Neural cell (in vitro differentiated cells): ENCODE measurements at regions not wholly inside any gene's neighbourhood (a gene's known extent, or its start where the extent isn't known, plus 50 kb on each side); places are given as distances from the start of the nearest gene placed in this dataset.

Experiments used
- H2AFZ ChIP-seq: fragments of 200-600, 300-800 bp; sonication (generic), shearing (Covaris generic); 2 replicates; pipeline ENCODE4 v1.6.0; 2014; ENCODE audit warnings: low read depth, mild to moderate bottlenecking, antibody characterized with exemption, low read length, moderate library complexity
- H3F3A ChIP-seq: fragments of 200-600 bp; shearing (Covaris generic); 2 replicates; pipeline ENCODE4 v1.6.1; 2016; ENCODE audit warnings: mild to moderate bottlenecking, moderate library complexity, mixed read lengths, antibody characterized with exemption, low read length; ENCODE audit not compliant: insufficient read depth, poor library complexity, severe bottlenecking
- H3K27ac ChIP-seq: fragments of 200-600, 300-800 bp; sonication (generic), shearing (Covaris generic); 2 replicates; pipeline ENCODE4 v1.5.1; 2014; ENCODE audit warnings: mild to moderate bottlenecking, low read length, moderate library complexity
- H3K27me3 ChIP-seq: fragments of 300-800, 200-600 bp; sonication (generic), shearing (Covaris generic); 2 replicates; pipeline ENCODE4 v1.6.0; 2014; ENCODE audit warnings: mild to moderate bottlenecking, low read depth, low read length, moderate library complexity; ENCODE audit not compliant: insufficient read depth
- H3K36me3 ChIP-seq: fragments of 300-800, 200-600 bp; sonication (generic), shearing (Covaris generic); 2 replicates; pipeline ENCODE4 v1.5.1; 2014; ENCODE audit warnings: mild to moderate bottlenecking, antibody characterized with exemption, low read length, moderate library complexity; ENCODE audit not compliant: insufficient read depth
- H3K4me2 ChIP-seq: fragments of 300-800, 200-600 bp; sonication (generic), shearing (Covaris generic); 2 replicates; pipeline ENCODE4 v1.6.0; 2014; ENCODE audit warnings: mild to moderate bottlenecking, low read length
- H3K4me3 ChIP-seq: fragments of 300-800, 200-600 bp; sonication (generic), shearing (Covaris generic); 2 replicates; pipeline ENCODE4 v1.5.1; 2014; ENCODE audit warnings: mild to moderate bottlenecking, low read length, moderate library complexity
- H3K79me2 ChIP-seq: fragments of 200-600 bp; shearing (Covaris generic); replicated peaks from 2 replicates; pipeline ENCODE4 v1.6.0; 2014; ENCODE audit warnings: mild to moderate bottlenecking, low read length, moderate library complexity; ENCODE audit not compliant: insufficient read depth
- H3K9ac ChIP-seq: fragments of 300-800, 200-600 bp; sonication (generic), shearing (Covaris generic); 2 replicates; pipeline ENCODE4 v1.6.1; 2016; ENCODE audit warnings: mild to moderate bottlenecking, low read length, mixed read lengths
- H3K9me2 ChIP-seq: fragments of 200-600 bp; shearing (Covaris generic); 2 replicates; pipeline ENCODE4 v1.6.1; 2016; ENCODE audit warnings: mild to moderate bottlenecking, low read length, mixed read lengths; ENCODE audit not compliant: insufficient read depth
- H3K9me3 ChIP-seq: fragments of 200-600, 300-800 bp; sonication (generic), shearing (Covaris generic); 2 replicates; pipeline ENCODE4 v1.6.1; 2016; ENCODE audit warnings: mild to moderate bottlenecking, mixed run types, low read length, moderate library complexity, mixed read lengths
- H4K20me1 ChIP-seq: fragments of 200-600 bp; shearing (Covaris generic); 2 replicates; pipeline ENCODE4 v1.6.1; 2016; ENCODE audit warnings: mild to moderate bottlenecking, mixed run types; ENCODE audit not compliant: insufficient read depth
- EP300 ChIP-seq: fragments of 450-650 bp; conservative IDR thresholded peaks from 2 replicates; pipeline ENCODE4 v1.6.1; 2014; ENCODE audit warnings: antibody characterized with exemption, mild to moderate bottlenecking, moderate library complexity; ENCODE audit not compliant: poor library complexity, severe bottlenecking
- EZH2 ChIP-seq: fragments of 200-600, 300-800 bp; shearing (Covaris generic), sonication (generic); IDR thresholded peaks from 2 replicates; pipeline ENCODE4 v1.6.1; 2014; ENCODE audit warnings: antibody characterized with exemption, low read length, borderline replicate concordance, mild to moderate bottlenecking; ENCODE audit not compliant: insufficient read depth, poor library complexity, severe bottlenecking
- MXI1 ChIP-seq: fragments of 450-650 bp; conservative IDR thresholded peaks from 2 replicates; pipeline ENCODE4 v1.6.1; 2014; ENCODE audit warnings: antibody characterized with exemption, mild to moderate bottlenecking; ENCODE audit not compliant: poor library complexity, severe bottlenecking
- POLR2AphosphoS5 ChIP-seq: IDR thresholded peaks from 2 replicates; pipeline ENCODE4 v1.6.1; 2012
- RAD21 ChIP-seq: fragments of 450-650 bp; conservative IDR thresholded peaks from 2 replicates; pipeline ENCODE4 v1.6.1; 2014; ENCODE audit warnings: antibody characterized with exemption, mild to moderate bottlenecking, moderate library complexity
- SMC3 ChIP-seq: fragments of 450-650 bp; conservative IDR thresholded peaks from 2 replicates; pipeline ENCODE4 v1.6.1; 2014; ENCODE audit warnings: antibody characterized with exemption, mild to moderate bottlenecking, moderate library complexity; ENCODE audit not compliant: poor library complexity
- TAF1 ChIP-seq: IDR thresholded peaks from 2 replicates; pipeline ENCODE4 v1.6.1; 2012; ENCODE audit warnings: low read depth
- TF ChIP-seq, protein P1 (sequence below): fragments of 450-650 bp; IDR thresholded peaks from 2 replicates; pipeline ENCODE4 v1.5.1; 2014; ENCODE audit warnings: antibody characterized with exemption, mild to moderate bottlenecking, moderate library complexity; ENCODE audit not compliant: poor library complexity, severe bottlenecking
- TF ChIP-seq, protein P2 (sequence below): IDR thresholded peaks from 2 replicates; pipeline ENCODE4 v1.6.1; 2012; ENCODE audit warnings: borderline replicate concordance

DNA sequence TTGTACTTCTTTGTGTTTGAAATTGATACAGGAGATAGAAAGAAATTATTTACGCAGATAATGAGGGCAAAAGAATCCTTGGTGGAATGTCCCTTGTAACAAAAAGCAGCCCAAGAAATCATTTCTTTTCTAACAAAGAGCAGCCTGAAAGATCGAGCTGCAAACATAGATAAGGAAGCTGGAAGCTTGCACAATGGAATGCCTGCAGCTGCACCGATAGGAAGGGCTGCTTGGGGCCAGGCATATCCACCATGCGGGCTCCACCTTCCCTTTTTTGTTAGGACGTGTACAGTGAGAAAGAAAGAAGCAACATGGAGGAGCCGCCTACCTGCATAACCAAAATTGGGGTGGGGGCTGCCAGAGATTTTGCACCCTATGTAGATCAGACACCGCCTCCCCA is 568.7 kb downstream of the METTL4 start:
- H3K9me3 ChIP-seq, result no peaks in the 10 kb centered on the region
- no peaks in the 10 kb centered on the region for H3K36me3 ChIP-seq
- H2AFZ ChIP-seq, result no peak overlapping the region
- no peak overlapping the region for H3K4me2 ChIP-seq
- H4K20me1 ChIP-seq, result no peaks in the 10 kb centered on the region
- no peak overlapping the region for H3K9ac ChIP-seq
- no peaks in the 10 kb centered on the region for H3F3A ChIP-seq
- no peaks in the 10 kb centered on the region for H3K79me2 ChIP-seq
- TF ChIP-seq, protein P1, sequence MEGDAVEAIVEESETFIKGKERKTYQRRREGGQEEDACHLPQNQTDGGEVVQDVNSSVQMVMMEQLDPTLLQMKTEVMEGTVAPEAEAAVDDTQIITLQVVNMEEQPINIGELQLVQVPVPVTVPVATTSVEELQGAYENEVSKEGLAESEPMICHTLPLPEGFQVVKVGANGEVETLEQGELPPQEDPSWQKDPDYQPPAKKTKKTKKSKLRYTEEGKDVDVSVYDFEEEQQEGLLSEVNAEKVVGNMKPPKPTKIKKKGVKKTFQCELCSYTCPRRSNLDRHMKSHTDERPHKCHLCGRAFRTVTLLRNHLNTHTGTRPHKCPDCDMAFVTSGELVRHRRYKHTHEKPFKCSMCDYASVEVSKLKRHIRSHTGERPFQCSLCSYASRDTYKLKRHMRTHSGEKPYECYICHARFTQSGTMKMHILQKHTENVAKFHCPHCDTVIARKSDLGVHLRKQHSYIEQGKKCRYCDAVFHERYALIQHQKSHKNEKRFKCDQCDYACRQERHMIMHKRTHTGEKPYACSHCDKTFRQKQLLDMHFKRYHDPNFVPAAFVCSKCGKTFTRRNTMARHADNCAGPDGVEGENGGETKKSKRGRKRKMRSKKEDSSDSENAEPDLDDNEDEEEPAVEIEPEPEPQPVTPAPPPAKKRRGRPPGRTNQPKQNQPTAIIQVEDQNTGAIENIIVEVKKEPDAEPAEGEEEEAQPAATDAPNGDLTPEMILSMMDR, result no peak
- no peak for TF ChIP-seq EP300
- H3K9me2 ChIP-seq, result no peaks in the 10 kb centered on the region
- H3K27me3 ChIP-seq, result no peaks in the 10 kb centered on the region
- no peak overlapping the region for H3K4me3 ChIP-seq
- no peak overlapping the region for H3K27ac ChIP-seq

GRCh38 chr18:2009942-2010697 is 561.2 kb downstream of the METTL4 start:
- TF ChIP-seq EZH2 (no peak), RAD21 (no peak), POLR2AphosphoS5 (no peak), MXI1 (no peak), SMC3 (no peak), TAF1 (no peak), EP300 (no peak)
- TF ChIP-seq, protein P1, result no peak
- TF ChIP-seq, protein P2, sequence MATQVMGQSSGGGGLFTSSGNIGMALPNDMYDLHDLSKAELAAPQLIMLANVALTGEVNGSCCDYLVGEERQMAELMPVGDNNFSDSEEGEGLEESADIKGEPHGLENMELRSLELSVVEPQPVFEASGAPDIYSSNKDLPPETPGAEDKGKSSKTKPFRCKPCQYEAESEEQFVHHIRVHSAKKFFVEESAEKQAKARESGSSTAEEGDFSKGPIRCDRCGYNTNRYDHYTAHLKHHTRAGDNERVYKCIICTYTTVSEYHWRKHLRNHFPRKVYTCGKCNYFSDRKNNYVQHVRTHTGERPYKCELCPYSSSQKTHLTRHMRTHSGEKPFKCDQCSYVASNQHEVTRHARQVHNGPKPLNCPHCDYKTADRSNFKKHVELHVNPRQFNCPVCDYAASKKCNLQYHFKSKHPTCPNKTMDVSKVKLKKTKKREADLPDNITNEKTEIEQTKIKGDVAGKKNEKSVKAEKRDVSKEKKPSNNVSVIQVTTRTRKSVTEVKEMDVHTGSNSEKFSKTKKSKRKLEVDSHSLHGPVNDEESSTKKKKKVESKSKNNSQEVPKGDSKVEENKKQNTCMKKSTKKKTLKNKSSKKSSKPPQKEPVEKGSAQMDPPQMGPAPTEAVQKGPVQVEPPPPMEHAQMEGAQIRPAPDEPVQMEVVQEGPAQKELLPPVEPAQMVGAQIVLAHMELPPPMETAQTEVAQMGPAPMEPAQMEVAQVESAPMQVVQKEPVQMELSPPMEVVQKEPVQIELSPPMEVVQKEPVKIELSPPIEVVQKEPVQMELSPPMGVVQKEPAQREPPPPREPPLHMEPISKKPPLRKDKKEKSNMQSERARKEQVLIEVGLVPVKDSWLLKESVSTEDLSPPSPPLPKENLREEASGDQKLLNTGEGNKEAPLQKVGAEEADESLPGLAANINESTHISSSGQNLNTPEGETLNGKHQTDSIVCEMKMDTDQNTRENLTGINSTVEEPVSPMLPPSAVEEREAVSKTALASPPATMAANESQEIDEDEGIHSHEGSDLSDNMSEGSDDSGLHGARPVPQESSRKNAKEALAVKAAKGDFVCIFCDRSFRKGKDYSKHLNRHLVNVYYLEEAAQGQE, result no peak
- no peaks in the 10 kb centered on the region for H3K79me2 ChIP-seq
- no peaks in the 10 kb centered on the region for H4K20me1 ChIP-seq
- H3K27ac ChIP-seq, result no peak overlapping the region
- no peaks in the 10 kb centered on the region for H3K27me3 ChIP-seq
- H3K9me3 ChIP-seq, result no peaks in the 10 kb centered on the region
- no peaks in the 10 kb centered on the region for H3F3A ChIP-seq
- H3K4me3 ChIP-seq, result no peak overlapping the region
- no peaks in the 10 kb centered on the region for H3K36me3 ChIP-seq
- no peak overlapping the region for H3K9ac ChIP-seq
- no peaks in the 10 kb centered on the region for H3K9me2 ChIP-seq
- H2AFZ ChIP-seq, result no peak overlapping the region
- no peak overlapping the region for H3K4me2 ChIP-seq
